GM12865 (cell line): ENCODE measurements at regions not wholly inside any gene's neighbourhood (a gene's known extent, or its start where the extent isn't known, plus 50 kb on each side); places are given as distances from the start of the nearest gene placed in this dataset.
"Not testable (repeated sequence)": the region's sequence is repeated elsewhere in the genome, so short reads cannot be mapped to it uniquely, and the experiment has no call there.

Experiments
- DNase-seq: peaks from one replicate; pipeline ENCODE4 v3.0.0; 2010; ENCODE audit warnings: low read depth
- H3K4me3 ChIP-seq: 2 replicates; pipeline ENCODE4 v1.5.1; 2011; ENCODE audit warnings: mild to moderate bottlenecking, low read depth, low read length, control low read depth
- TF ChIP-seq, protein P1 (sequence below): IDR thresholded peaks from 2 replicates; pipeline ENCODE4 v1.5.1; 2011; ENCODE audit warnings: low read length, control low read depth, low read depth, inconsistent platforms; ENCODE audit not compliant: insufficient read depth; ENCODE audit errors: missing control alignments

DNA sequence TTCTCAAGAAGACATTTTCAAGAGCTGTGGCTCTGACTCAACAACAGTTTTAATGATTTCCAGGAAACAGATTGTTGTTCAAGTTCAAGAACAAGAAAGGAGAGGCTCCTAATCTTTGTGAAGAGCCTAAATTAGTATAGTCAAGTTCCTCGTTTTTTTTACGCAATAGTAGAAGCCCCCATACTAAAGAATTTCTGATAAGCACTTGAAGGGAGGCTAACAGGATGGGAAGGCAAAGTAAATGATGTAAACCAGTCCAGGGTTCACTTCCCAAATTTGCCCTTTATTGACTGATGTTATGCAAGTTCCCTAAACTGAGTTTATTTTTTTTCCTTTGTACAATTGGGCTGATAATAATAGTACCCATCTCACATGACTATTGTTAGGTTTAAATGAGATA is 178.2 kb downstream of the RTL9 start:
- no peak overlapping the region for H3K4me3 ChIP-seq
- TF ChIP-seq, protein P1, sequence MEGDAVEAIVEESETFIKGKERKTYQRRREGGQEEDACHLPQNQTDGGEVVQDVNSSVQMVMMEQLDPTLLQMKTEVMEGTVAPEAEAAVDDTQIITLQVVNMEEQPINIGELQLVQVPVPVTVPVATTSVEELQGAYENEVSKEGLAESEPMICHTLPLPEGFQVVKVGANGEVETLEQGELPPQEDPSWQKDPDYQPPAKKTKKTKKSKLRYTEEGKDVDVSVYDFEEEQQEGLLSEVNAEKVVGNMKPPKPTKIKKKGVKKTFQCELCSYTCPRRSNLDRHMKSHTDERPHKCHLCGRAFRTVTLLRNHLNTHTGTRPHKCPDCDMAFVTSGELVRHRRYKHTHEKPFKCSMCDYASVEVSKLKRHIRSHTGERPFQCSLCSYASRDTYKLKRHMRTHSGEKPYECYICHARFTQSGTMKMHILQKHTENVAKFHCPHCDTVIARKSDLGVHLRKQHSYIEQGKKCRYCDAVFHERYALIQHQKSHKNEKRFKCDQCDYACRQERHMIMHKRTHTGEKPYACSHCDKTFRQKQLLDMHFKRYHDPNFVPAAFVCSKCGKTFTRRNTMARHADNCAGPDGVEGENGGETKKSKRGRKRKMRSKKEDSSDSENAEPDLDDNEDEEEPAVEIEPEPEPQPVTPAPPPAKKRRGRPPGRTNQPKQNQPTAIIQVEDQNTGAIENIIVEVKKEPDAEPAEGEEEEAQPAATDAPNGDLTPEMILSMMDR, result no peak
- no peak for DNase-seq

DNA sequence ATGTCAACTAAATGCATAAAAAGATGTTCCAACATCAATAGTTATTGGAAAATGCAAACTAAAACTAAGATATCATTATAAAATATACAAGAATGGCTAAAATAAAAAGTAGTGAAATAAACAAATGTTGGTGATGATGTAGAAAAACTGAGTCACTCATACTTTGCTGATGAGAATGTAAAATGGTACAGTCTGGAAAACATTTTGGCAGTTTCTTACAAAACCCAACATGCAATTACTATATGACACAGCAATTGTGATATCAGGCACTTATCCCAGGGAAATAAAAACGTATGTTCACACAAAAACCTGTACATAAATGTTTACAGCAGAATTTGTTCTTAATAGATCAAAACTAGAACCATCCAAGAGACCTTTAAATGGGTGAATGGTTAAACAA is 182.6 kb downstream of the RTL9 start:
- TF ChIP-seq, protein P1, result no peak
- no peak overlapping the region for H3K4me3 ChIP-seq
- no peak for DNase-seq

DNA sequence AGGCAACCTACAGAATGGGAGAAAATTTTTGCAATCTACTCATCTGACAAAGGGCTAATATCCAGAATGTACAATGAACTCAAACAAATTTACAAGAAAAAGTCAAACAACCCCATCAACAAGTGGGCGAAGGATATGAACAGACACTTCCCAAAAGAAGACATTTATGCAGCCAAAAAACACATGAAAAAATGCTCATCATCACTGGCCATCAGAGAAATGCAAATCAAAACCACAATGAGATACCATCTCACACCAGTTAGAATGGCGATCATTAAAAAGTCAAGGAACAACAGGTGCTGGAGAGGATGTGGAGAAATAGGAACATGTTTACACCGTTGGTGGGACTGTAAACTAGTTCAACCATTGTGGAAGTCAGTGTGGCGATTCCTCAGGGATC is 192.2 kb downstream of the RTL9 start:
- H3K4me3 ChIP-seq, result not testable (repeated sequence)

DNA sequence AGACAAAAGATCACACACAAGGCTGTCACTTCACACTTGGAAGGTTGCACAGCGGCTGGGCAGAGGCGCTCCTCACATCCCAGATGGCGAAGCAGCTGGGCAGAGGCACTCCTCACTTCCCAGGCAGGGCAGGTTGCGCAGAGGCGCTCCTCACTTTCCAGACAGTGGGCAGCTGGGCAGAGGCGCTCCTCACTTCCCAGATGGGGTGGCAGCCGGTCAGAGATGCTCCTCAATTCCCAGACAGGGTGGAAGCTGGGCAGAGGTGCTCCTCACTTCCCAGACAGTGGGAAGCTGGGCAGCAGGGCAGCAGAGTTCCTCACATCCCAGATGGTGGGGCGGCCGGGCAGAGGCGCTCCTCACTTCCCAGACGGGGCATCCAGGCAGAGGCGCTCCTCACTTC is 199.2 kb downstream of the RTL9 start:
- TF ChIP-seq, protein P1, result no peak
- no peak overlapping the region for H3K4me3 ChIP-seq
- DNase-seq, result no peak

More for the DNA sequence above, 192.2 kb downstream of the RTL9 start:
- DNase-seq, result not testable (repeated sequence)

DNA sequence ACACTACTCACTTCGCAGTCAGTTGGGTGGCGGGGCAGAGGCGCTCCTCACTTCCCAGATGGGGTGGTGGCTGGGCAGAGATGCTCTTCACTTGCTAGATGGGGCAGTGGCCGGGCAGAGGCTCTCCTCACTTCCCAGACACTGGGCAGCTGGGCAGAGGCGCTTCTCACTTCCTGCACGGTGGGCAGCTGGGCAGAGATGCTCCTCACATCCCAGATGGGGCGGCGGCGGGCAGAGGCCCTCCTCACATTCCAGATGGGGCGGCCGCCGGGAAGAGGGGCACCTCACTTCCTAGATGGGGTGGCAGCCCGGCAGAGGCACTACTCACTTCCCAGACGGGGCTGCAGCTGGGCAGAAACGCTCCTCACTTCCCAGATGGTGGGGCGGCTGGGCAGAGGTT is 199.8 kb downstream of the RTL9 start:
- TF ChIP-seq, protein P1, result no peak
- DNase-seq, result no peak
- no peak overlapping the region for H3K4me3 ChIP-seq

DNA sequence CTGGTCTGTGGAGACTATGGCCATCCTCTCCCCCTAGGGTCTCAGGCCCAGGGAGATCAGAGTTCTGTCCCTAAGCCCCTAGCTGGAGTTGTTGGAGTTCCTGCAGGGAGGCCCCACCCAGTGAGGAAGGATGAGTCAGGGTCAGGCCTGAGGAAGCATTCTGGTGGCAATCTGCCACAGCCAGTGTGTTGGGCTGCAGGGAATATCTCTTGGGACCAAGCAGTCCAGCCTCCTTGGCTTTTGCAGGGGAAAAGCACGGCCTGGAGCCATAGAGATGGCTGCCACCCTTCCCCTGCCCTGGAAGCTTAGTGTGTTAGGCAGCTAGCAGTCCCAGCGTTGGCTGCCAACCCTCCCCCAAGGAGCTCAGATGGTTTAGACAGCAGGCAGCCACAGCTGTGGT is 202.4 kb downstream of the RTL9 start:
- no peak for DNase-seq
- TF ChIP-seq, protein P1, result no peak
- H3K4me3 ChIP-seq, result no peak overlapping the region

DNA sequence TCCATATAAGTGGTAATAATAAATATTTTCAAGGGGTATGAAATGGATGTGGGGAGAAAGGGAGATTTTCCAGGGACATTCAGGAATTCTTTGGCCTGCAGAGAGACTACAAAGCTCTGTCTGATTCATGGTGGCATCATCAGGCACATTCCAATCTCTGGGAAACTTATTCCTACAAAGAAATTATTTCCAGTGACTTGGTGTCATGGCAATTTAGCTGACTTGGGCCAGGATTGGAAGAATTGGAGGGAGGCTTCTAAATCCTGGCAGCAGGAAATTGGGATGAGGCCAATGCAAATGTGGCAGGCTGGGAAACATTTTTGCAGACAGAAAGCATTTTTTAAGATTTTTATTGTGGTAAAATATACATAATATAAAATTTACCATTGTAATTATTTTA is 204.6 kb downstream of the RTL9 start:
- TF ChIP-seq, protein P1, result no peak
- DNase-seq, result no peak
- no peak overlapping the region for H3K4me3 ChIP-seq
